HG03575 (cell line): ENCODE measurements at regions not wholly inside any gene's neighbourhood (a gene's known extent, or its start where the extent isn't known, plus 50 kb on each side); places are given as distances from the start of the nearest gene placed in this dataset.

Experiments used
- ATAC-seq: cut with Tn5 transposase; IDR thresholded peaks from one replicate; pipeline ENCODE4 v1.9.1; 2021; ENCODE audit not compliant: unreplicated experiment, insufficient number of reproducible peaks, low FRiP score; ENCODE audit errors: extremely low read depth

- ATAC-seq = no peak
Measured at GRCh38 chr5:174159327-174160114, 114.0 kb downstream of the NSG2 start.

- ATAC-seq = no peak
Measured at GRCh38 chr5:174165406-174165805, 119.9 kb downstream of the NSG2 start.

- no peak for ATAC-seq
Measured at GRCh38 chr5:174166231-174167079, 120.9 kb downstream of the NSG2 start.

- no peak for ATAC-seq
Measured at GRCh38 chr5:174167080-174167910, 121.8 kb downstream of the NSG2 start.

GRCh38 chr5:174172152-174172551 is 126.6 kb downstream of the NSG2 start:
- ATAC-seq = no peak

- no peak for ATAC-seq
Measured at GRCh38 chr5:174172566-174172965, 127.1 kb downstream of the NSG2 start.

- ATAC-seq = no peak
Measured at GRCh38 chr5:174173766-174174165, 128.3 kb downstream of the NSG2 start.

- no peak for ATAC-seq
Measured at GRCh38 chr5:174175716-174176268, 130.3 kb downstream of the NSG2 start.

GRCh38 chr5:174176511-174176910 is 131.0 kb downstream of the NSG2 start:
- ATAC-seq = no peak

- no peak for ATAC-seq
Measured at GRCh38 chr5:174177531-174177930, 132.0 kb downstream of the NSG2 start.

- no peak for ATAC-seq
Measured at GRCh38 chr5:174177976-174178605, 132.6 kb downstream of the NSG2 start.

- ATAC-seq = no peak
Measured at GRCh38 chr5:174180639-174181038, 135.1 kb downstream of the NSG2 start.

GRCh38 chr5:174182111-174182510 is 136.6 kb downstream of the NSG2 start:
- no peak for ATAC-seq

GRCh38 chr5:174183701-174184100 is 138.2 kb downstream of the NSG2 start:
- ATAC-seq = no peak

GRCh38 chr5:174185506-174185905 is 140.0 kb downstream of the NSG2 start:
- no peak for ATAC-seq

- no peak for ATAC-seq
Measured at GRCh38 chr5:174186096-174186695, 140.7 kb downstream of the NSG2 start.

- ATAC-seq = no peak
Measured at GRCh38 chr5:174187001-174187400, 141.5 kb downstream of the NSG2 start.

- ATAC-seq = no peak
Measured at GRCh38 chr5:174187481-174187880, 142.0 kb downstream of the NSG2 start.
